RPMI7951 (cell line): ENCODE measurements at regions not wholly inside any gene's neighbourhood (a gene's known extent, or its start where the extent isn't known, plus 50 kb on each side); places are given as distances from the start of the nearest gene placed in this dataset.
"Not testable (repeated sequence)": the region's sequence is repeated elsewhere in the genome, so short reads cannot be mapped to it uniquely, and the experiment has no call there.

Experiments used
- DNase-seq: peaks from one replicate; pipeline ENCODE4 v3.0.0-alpha.2; 2012; ENCODE audit warnings: low read depth

DNA sequence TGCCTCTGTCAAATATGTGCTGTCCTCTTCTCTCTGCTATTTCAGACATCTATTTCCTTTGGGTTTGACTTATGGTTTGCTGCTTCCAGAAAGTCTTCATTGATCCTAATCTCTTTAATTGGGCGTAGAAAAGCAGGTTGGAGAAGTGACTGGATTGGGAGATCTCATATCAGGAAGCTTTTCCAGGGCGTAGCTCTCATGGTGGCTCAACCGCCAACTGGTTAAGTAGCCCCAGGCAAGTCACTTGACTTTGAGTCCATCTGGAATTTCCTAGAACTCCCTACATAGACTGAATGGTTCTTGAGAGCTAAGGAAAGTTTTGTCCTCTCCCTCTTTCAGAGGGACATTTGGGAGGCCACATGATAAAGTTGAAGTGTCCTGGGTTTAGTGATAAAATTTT lies 192.3 kb upstream of the GLRA1 start:
- DNase-seq = no peak

DNA sequence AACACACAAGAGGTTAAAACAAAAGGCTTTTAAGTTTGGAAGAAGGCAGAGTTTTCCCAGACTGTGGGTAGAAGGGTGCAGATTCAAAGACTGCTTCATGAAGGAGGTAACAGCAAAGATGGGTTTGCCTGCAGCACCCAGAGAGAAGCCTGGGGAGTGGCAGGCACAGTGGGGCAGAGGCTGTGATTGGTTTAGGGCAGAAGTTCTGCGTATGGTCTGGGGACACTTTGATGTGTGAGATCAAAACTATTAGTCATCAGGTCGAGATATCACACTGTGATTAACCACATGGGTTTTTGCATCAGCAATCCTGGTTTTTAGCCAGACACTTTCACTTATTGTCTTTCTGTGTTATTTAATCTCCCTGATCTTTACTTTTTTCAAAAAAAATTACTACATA lies 188.8 kb upstream of the GLRA1 start:
- peak; percentile 7 for DNase-seq

DNA sequence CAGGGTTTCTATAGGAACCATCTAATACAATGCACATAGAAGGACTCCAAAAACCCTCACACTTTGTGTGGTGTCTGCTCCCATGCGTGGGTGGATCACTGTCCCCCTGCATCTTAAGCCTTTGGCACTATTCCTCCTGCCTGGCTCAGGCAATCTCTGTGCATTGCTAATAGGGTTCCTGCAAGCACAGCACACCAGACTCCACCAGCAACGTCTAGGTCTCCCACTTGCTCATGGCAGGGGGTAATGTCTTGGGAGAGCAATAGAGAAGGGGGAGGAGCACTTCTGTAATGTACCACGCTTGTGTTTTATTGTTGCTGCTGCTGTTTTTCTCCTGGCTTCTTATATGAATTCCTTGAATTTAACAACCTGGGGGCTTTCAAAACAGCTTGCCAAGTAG lies 182.6 kb upstream of the GLRA1 start:
- no peak for DNase-seq

DNA sequence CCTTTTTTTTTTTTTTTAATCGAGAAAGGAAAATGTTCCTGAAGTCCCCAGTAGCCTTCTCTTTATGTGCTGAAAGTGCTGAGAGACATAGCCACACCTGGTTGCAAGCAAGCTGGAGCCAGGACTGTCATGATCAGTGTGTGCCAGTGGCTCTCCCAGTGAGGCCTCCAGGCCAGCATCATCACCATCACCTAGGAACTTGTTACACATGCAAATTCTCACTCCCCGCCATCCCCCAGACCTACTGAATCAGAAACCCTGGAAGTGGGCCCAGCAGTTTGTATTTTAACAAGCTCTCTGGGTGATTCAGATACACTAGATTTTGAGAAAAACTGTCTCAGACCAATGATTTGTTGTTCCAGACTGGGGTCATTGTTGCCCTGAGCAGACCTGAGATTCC lies 181.9 kb upstream of the GLRA1 start:
- DNase-seq = no peak

DNA sequence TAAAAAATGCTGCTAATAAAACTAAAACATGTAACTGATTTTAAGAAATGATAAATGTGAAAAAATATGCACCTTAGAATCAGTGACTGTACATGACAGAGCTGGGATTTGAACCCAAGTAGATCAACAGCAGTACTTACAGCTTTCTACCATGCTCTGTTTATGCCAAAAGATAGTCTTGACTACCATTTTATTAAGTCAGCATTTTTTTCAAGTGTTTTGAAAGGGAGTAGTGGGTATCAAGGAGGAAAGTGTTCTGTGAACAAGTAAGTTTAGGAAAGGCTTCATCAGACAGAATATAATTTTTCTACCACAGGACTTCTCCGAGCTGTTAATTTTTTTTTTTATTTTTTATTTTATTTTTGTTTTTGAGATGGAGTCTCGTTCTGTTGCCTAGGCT lies 180.4 kb upstream of the GLRA1 start:
- DNase-seq = no peak

DNA sequence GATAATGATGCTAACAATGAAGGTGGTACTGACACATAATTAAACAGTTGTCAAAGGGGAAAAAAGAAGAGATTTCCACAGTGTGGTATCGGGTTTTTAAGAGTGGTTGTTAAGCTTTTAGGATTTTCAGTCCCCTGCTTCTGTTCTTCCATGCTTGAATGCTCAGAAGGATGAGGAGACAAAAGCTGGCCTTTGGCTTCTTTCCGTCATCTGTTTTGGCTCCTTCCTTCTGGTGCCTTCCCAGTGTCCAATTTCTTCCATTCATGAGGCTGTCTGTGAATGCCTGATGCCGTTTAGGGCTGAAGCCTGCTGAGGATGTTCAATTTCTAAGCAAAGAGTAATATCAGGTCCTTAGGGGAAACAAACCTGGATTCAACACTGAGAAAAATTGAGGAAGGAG lies 179.6 kb upstream of the GLRA1 start:
- DNase-seq = no peak

DNA sequence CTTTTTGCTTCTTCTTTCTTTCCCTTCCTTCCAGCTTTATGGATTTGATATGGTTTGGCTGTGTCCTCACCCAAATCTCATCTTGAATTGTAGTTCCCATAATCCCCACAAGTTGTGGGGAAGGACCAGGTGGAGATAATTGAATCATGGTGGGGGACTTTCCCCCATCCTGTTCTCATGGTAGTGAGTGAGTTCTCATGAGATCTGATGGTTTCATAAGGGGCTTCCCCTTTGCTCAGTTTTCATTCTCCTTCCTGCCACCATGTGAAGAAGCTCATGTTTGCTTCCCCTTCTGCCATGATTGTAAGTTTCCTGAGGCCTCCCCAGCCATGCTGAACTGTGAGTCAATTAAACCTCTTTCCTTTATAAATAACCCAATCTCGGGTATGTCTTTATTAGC lies 178.3 kb upstream of the GLRA1 start:
- not testable (repeated sequence) for DNase-seq

DNA sequence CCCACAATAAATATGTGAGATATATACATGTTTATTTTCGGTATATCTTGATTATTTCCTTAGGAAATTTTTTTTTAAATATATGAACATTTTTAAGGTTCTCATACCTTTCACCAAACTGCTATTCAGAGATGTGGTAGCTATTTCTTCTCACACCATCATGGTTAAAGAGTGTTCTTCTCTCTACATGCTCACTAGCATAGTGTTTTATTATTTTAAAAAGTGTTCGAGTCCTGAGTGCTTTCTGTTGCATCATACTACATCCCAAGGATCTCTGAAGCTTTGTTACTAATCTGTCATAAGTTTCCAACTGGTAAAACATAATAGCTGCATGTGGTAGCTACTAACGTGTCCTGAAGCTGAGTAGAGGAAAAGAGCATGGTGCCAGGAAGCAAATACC lies 177.4 kb upstream of the GLRA1 start:
- DNase-seq = no peak

DNA sequence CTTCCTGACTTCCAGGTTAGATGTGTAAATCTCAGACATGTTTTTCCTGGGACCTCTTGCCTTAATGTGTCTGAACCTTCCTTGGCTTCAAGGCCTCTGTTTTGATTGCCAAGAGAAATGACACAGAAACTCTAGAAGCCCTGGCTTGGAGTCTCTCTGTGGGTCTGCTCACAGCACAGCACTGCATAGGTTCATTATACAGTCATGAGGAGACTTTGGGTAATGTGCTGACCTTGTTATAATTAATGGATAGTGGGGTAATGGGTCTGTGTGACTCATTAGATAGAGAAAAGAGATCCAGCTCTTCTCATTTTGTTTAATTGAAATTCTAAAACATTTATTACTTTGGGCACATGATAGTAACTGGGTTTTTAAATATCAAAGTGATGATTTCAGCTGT lies 175.8 kb upstream of the GLRA1 start:
- DNase-seq = no peak

DNA sequence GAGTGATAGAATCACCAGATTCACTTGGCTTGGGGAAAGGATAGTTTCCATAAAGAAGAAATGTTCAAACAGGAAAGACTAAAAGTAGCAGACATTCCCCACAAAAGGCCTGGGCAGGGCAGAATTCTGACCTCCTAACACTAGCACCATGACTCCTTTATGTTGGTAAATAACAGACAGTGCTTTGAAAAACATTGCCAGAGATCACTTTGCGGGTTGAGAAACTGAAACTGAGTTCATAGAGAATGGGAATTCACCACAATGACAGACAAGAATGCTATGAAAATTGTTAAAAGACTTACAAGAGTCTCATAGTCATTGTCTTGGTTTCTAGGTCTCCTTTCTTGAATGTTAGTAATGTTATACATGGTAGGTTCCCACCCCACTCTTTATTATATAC lies 172.5 kb upstream of the GLRA1 start:
- DNase-seq = no peak

DNA sequence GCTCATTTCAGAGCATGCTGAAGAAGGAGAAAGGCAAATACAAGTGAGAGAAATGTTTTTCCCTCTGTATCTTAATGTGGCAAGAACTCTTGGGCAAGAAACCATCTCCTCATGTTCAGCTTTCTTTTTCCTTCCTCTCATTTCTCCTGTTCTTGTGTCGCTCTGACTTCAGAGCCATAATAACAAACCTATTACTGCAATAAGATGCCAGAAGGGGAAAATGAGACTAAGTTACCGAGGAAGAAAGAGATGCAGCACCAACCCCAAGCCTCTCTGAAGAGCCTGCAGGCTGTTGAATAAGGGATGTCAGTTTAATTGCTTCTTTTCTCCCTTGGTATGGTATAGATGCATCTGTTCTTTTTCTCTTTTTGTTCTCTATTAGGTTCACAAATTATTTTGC lies 170.1 kb upstream of the GLRA1 start:
- DNase-seq = no peak

DNA sequence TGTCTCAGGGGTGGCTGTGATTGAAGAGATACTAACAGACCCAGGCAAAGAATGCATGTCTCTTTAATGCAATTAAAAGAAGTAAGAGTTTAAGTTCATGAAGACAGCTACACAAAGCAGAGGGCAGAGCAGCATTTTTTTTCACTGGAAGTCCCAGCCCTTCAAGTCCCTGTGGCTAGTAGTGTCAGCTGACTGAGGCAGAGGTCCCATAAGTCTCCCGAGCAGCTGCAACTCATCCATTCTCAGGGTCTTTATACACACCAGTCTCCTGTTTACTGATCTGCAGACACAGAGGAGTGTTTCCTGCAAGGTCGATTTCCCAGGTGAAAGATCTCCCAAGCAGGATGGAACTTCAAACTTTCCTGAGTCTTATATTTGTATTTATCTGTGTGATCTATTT lies 169.4 kb upstream of the GLRA1 start:
- DNase-seq = no peak

DNA sequence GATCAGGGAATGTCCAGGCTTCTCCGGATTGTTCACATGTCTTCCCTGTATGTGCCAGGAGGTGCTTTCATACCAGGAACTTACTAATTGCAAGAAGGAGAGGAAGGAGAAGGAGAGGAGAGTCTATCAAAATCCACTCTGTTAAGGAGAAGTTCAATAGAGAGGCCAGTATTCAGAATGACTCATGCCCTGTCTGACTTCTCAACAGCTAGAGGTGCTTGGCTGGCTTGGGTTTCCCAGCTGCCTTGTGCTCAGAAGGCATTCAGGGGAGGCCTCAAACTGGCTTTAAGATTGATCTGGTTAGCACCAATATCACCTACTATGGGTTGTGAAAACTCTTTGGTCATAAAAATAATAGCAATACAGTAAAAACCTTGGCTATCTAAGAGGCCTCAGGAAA lies 167.9 kb upstream of the GLRA1 start:
- no peak for DNase-seq

DNA sequence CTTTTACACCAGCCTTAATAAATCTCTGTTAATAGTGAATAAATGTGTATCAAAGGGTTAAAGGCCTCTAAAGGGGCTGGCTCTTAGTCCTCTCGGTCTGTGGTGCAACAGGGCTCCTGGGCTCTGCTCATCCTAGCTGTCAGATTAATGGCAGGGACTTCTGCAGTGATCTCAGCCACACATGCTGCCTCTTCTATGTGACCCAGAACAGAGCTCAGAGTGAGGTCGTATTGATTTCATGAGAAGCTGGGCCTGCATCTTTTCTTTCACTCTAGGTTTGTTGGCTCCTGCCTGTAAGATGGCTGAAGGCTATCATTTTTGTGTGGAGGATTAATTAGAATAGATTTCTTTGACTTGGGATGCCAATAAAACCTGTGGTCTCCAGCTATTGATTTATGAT lies 165.0 kb upstream of the GLRA1 start:
- DNase-seq = no peak

DNA sequence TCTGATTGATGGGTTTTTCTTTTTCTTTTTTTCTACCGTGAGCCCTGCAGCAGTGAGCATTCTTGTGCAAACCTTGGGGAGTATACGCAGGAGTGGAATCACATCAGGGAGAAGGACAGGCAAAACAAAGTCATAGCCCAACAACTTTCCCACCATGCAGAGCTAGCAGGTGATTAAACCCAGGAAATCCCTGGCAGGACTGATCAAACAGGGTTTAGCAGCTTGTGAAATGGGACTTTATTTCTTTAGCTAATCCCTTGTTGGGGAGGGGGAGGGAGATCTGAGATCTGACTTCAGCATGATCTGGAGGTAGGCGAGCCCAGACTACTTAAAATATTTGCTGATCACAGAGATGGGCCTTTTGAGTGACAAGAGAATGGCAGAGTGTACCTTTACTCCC lies 162.0 kb upstream of the GLRA1 start:
- DNase-seq = no peak

DNA sequence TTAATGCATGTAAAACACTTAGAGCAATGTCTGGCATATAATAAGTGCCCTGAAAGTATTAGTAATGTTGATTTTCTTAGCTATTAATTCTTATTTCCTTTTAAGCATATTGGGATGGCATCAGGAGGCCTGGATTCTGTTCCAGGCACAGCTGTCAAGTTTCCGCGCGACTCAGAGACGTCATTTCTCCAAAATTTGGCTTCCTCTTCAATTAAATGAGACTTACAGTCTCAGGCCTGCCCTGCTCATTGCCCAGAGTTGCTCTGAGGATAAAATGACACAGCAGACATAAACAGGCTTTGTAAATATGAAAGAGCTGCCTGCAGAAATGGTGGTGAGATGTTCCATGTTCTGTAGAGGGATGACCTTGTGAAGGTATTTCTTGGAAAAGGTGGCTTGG lies 159.8 kb upstream of the GLRA1 start:
- no peak for DNase-seq

DNA sequence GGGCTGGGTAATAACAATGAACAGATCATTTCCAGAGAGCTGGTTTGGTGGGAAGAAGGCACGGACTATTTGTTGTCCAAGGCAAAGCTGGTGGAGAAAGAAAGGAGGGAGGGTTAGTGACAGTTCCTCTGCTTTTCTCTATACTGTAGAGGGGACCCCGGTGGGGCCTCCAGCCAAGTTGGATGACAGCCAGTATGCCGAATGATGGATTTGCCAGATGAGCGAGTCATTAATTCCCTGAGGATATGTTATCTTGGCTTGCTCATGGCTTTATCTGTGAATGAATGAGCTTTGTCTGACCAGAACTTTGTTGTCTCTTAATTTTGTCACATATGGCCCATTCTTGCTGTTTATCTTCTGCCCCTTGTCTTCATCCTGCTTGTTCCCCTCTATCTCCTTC lies 158.6 kb upstream of the GLRA1 start:
- DNase-seq = no peak

DNA sequence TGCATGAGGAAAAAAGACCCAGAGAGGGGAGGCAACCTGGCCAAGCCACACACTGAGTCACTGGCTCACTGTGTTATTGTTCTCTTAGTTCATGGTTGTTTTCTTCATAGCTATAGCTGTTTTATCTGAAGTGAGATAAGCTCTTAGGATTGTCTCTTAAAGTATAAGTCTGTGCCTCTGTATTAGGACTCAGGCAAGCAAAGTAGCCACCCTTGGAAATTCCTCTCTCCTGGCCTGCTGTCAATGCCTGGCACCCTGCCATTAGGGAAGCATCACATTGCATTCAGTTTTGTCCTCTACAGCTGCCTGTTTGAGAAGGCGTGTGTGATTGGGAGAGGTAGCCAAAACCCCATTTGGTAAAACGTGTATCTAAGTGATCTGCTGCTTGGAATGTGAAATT lies 147.4 kb upstream of the GLRA1 start:
- DNase-seq = no peak

DNA sequence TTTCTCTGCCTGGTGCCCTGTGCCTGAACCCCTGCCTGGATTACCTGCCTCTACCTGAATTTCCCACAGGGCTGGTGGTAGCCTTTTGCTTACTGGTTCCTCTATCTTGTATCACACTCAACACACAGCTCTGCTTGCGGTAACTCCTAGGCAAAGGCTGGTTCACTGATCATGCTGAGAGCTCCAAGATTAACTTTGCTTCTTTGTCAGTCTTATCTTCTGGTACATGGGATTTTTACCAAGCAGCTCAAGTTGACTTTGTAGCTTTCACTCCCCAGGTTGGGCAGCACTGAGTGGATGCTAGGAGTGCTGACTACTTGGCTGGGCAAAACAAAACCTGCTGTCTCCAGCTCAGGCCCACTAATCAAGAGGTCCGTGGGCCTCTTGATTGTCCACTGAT lies 145.9 kb upstream of the GLRA1 start:
- DNase-seq = no peak

DNA sequence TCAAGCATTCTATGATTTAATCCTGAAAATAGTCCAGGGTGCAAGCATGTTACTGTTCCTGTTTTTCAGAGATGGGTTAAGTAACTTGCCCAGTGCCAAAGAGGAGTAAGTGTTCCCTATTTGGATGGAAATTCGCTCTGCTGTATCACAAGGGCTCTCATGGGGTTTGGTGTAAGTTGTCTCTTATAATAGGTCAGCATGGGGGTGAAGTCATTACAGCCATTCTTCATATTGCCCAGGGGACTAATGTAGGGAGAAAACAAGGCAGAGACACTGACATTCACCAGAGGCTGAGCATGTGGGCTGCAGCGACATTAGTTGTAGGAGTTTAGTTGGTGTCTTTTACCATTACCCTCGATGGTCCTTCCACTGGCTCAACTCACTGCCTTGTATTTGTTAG lies 142.1 kb upstream of the GLRA1 start:
- DNase-seq = no peak

DNA sequence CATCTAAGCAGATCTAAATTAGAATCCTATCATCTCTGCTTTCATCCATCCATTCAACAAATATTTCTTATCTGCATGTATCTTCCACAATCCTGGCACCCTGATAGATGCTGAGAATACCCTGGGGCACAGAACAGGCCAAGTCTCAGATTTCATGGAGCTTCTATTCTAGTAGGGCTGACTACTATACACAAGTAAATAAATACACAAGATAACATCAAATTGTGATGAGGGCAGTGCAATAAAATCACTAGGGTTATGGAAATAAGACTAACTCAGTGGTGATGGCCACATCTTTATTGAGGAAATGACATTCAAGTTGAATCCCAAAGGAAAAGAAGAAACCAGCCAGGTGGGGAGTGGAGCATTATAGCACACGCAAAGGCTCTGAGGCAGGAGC lies 138.4 kb upstream of the GLRA1 start:
- no peak for DNase-seq

DNA sequence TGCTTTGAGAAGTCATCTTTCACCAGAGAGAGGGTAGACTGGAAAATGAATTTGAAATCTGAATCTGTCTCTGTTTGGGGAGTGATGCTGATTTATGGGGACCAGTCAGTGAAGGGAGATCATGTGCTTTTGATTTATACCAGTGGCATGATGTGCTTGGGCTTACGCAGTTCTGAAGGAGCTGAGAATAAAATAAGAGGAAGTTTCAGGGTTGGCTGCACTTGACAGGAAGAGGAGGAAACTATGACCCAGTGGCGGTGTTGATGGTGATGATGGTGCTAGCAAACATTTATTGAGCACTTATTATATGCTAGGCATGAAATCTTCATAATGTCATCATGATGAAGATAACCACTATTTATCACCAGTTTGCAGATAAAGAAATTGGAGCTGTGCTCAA lies 136.4 kb upstream of the GLRA1 start:
- no peak for DNase-seq

DNA sequence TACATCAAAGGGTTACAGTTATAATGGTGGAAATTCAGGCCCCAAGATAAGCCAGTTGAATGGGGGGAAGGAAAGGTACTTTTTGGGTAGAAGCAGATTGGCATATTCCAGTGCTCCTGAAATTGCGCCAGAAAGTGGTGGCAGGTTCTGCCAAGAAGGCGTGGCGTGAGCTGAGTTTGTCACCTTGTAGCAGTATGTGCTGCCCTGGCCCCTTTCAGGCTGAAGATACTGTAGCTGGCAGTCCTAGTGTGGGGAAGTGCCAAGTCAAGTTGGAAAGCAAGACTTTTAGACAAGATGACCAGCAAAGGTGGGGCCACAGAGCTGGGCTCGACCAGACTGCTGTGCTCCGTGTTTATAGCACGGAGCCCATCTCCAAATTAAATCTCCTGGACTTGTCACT lies 133.6 kb upstream of the GLRA1 start:
- DNase-seq = no peak

DNA sequence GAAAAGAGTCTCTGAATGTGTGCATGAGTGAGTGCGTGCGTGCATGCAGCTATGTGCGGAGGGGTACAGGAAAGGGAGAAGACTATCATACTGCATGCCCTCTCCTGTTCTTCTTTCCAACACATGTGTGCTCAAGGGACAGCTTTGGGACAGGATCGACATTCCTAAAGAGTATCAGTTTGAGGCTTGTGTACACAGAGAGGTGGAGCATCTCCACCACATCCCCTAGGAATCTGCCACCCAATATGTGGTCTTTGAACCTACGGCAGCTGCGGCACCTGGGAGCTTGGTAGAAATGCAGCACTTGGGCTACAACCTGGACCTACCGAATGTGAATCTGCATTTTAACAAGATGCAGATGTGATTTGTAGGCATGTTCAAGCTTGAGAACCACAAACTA lies 132.3 kb upstream of the GLRA1 start:
- no peak for DNase-seq

DNA sequence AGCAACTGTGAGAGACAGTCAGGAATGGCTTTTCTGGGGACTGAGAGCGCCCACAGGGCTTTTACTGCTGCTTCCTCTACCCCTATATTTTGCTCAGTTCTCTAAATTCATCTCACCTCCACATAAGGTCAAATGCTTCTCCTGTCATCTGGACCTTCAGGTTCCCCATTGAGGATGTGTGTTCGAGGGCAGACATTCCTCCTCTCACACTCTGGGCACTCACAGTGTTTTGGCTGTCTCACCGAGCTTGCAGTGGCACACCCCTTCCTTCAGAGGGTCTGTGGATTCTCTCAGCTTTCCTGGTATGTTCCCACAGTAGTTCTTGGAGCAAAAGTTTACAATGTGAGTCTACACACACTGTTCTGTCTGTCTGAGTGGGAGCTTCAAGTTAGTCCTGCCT lies 127.8 kb upstream of the GLRA1 start:
- no peak for DNase-seq
